BJ (cell line): ENCODE measurements at regions not wholly inside any gene's neighbourhood (a gene's known extent, or its start where the extent isn't known, plus 50 kb on each side); places are given as distances from the start of the nearest gene placed in this dataset.
"Not testable (repeated sequence)": the region's sequence is repeated elsewhere in the genome, so short reads cannot be mapped to it uniquely, and the experiment has no call there.

Source experiments
- CTCF ChIA-PET: fragments of 350-600 bp; formaldehyde crosslinking; extraction: SDS; loops from one replicate; lab custom pipeline; 2021; ENCODE audit warnings: antibody characterized with exemption, inconsistent platforms; lab: Yijun Ruan, JAX
- POLR2A ChIA-PET: fragments of 300-600 bp; sonication (Branson Sonifier 250); formaldehyde crosslinking; extraction: SDS; loops from one replicate; lab custom pipeline; 2021; ENCODE audit warnings: antibody characterized with exemption; lab: Charles Lee
- DNase-seq: peaks from one replicate; pipeline ENCODE4 v3.0.0-alpha.2; 2011; ENCODE audit warnings: low read depth
- H3K27me3 ChIP-seq: 2 replicates; pipeline ENCODE4 v1.6.0; 2011; ENCODE audit warnings: low read length; ENCODE audit not compliant: control insufficient read depth, insufficient read depth
- H3K36me3 ChIP-seq: 2 replicates; pipeline ENCODE4 v1.5.1; 2011; ENCODE audit warnings: low read length; ENCODE audit not compliant: control insufficient read depth, insufficient read depth
- H3K4me3 ChIP-seq: 2 replicates; pipeline ENCODE4 v1.5.1; 2011; ENCODE audit warnings: low read depth, mild to moderate bottlenecking, control low read depth, low read length
- TF ChIP-seq, protein P1 (sequence below): IDR thresholded peaks from 2 replicates; pipeline ENCODE4 v1.5.1; 2011; ENCODE audit warnings: low read depth, mild to moderate bottlenecking, control low read depth, inconsistent platforms, low read length, moderate library complexity; ENCODE audit not compliant: insufficient read depth

DNA sequence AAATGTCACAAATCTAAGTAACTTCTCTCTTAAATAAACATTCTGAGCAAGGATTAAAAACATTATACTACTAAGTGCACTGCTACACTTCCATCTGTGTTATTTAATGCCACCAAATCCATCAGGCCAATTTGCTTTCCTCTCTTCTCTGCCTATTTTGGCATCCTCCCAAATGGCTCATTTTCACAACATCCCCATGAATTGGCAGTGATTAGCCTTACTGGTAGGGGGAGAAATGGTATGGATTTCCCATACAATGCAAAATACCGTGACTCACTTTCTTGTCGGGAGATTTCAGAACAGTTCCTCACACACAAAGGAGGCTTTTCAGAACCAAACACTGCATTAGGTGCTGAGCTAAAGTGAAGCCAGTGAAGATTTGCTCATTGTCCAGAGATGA, 195.7 kb downstream of the MIS18A start:
- no peaks in the 10 kb centered on the region for H3K36me3 ChIP-seq
- TF ChIP-seq, protein P1, sequence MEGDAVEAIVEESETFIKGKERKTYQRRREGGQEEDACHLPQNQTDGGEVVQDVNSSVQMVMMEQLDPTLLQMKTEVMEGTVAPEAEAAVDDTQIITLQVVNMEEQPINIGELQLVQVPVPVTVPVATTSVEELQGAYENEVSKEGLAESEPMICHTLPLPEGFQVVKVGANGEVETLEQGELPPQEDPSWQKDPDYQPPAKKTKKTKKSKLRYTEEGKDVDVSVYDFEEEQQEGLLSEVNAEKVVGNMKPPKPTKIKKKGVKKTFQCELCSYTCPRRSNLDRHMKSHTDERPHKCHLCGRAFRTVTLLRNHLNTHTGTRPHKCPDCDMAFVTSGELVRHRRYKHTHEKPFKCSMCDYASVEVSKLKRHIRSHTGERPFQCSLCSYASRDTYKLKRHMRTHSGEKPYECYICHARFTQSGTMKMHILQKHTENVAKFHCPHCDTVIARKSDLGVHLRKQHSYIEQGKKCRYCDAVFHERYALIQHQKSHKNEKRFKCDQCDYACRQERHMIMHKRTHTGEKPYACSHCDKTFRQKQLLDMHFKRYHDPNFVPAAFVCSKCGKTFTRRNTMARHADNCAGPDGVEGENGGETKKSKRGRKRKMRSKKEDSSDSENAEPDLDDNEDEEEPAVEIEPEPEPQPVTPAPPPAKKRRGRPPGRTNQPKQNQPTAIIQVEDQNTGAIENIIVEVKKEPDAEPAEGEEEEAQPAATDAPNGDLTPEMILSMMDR = no peak
- no peak for DNase-seq
- no peaks in the 10 kb centered on the region for H3K27me3 ChIP-seq
- H3K4me3 ChIP-seq = no peak overlapping the region
- CTCF ChIA-PET = no interaction called here
- POLR2A ChIA-PET = no interaction called here

DNA sequence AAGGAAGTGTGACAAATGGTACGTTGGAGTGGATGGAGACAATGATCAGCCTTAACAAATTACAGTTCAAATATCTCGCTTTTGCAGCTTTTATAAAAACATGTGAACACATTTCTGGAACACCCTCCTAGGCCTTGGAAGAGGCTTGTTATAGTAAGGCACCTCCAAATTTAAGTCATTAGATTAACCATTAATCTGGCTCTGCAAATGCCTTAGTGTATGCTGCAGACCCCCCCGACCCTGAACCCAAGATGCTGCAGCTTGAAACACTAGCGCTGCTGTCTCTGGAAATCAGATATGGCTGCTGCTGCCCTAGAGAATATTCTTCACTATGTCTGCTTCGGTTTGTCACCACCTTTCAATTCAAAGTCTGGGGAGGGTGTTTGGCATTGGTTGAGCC, 196.4 kb downstream of the MIS18A start:
- POLR2A ChIA-PET = no interaction called here

DNA sequence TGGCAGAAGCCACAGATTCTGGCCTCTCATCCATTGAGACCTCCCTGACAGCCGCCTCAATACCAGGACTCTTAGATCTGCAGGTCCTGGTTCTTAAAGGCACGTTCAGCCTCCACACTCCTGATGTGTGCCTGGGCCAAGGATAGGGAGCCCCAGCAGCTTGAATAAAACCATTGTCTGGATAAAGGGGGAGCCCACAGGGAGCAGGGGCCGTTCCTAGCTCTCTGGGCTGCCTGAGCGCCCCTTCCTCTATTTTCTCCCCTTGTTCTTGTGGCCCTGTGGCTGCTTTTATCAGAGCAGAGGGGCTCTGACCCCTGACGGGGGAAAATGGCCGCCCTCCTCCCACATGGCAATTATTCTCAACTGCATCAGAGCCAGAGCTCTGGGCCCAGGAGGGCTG, 200.8 kb downstream of the HUNK start:
- H3K36me3 ChIP-seq = no peaks in the 10 kb centered on the region
- H3K27me3 ChIP-seq = no peaks in the 10 kb centered on the region
- TF ChIP-seq, protein P1 = no peak
- ChIA-PET CTCF (no interaction called here), POLR2A (no interaction called here)
- H3K4me3 ChIP-seq = no peak overlapping the region
- DNase-seq = no peak

More for the DNA sequence above, 196.4 kb downstream of the MIS18A start:
- TF ChIP-seq, protein P1 = no peak
- H3K36me3 ChIP-seq = no peaks in the 10 kb centered on the region
- H3K27me3 ChIP-seq = no peaks in the 10 kb centered on the region
- DNase-seq = no peak
- CTCF ChIA-PET = no interaction called here
- H3K4me3 ChIP-seq = no peak overlapping the region

DNA sequence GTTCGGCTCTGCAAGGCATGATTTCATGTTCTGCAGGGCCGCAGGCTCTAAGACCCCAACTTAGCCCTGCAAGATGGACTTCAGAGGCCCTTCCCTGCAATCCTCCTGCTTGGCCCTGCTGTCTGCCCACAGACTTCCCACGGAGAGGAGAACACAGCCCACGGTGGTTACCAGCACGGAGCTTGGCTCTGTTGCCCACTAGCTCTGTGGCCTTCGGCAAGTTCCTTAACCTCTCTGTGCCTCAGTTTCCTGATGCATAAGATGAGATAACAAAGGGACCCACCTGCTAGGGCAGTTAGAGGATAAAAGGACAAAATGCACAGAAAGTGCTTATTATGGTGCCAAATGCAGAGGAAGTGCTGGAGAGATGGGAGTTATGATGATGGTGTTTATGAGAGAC, 200.4 kb downstream of the HUNK start:
- H3K27me3 ChIP-seq = no peaks in the 10 kb centered on the region
- CTCF ChIA-PET = no interaction called here
- POLR2A ChIA-PET = no interaction called here

DNA sequence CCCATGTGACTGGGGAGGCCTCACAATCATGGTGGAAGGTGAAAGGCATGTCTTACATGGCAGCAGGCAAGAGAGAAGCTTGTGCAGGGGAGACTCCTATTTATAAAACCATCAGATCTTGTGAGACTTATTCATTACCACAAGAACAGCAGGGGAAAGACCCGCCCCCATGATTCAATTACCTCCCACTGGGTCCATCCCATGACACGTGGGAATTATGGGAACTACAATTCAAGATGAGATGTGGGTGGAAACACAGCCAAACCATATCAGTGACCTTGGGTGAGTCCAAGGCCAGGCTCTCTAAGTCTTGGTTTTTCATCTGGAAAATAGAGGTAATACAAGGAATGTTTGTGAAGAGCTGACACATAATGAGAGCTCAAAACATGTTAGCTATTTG, 198.8 kb downstream of the HUNK start:
- H3K4me3 ChIP-seq, POLR2A ChIA-PET: not testable (repeated sequence)

More for the DNA sequence above, 200.4 kb downstream of the HUNK start:
- no peaks in the 10 kb centered on the region for H3K36me3 ChIP-seq
- DNase-seq = no peak
- H3K4me3 ChIP-seq = no peak overlapping the region
- TF ChIP-seq, protein P1 = no peak

DNA sequence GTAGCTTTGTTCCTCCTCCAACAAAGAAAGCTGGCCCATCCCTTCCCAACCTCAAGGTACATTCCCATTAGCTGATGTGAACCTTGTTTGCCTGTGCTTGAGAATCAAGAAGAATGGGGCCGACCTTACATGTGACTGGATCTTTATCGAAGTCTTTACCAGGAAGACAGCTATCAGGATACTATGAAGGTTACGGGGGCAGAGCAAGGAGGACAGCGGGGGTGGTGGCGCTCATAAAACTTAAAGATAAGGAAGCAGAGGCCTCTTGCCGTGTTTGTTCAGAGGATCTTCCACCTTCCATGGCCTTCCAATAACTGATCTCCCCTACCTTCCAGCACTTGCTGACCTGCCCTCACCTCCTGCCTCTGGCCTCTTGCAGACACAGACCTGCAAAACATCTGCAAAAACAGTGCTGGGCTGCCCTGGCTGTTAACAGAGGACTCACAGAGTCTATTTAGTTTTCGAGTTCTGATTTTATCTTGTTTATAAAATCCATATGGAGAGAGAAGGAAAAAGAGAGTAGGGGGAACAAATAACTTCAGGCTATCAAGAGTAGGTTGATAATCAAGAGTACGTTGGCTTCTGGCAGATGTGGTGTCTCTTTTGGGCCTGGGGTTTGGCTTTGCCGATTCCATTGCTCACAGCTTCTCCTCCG, 198.0 kb downstream of the HUNK start:
- DNase-seq = no peak
- Histone ChIP-seq H3K4me3 (no peak overlapping the region), H3K36me3 (no peaks in the 10 kb centered on the region), H3K27me3 (no peaks in the 10 kb centered on the region)
- CTCF ChIA-PET = no interaction called here
- TF ChIP-seq, protein P1 = no peak
- POLR2A ChIA-PET = no interaction called here

More for the DNA sequence above, 198.8 kb downstream of the HUNK start:
- H3K27me3 ChIP-seq, DNase-seq, CTCF ChIA-PET, H3K36me3 ChIP-seq: not testable (repeated sequence)
